Ecto neural progenitor cell (in vitro differentiated cells): ENCODE measurements at regions not wholly inside any gene's neighbourhood (a gene's known extent, or its start where the extent isn't known, plus 50 kb on each side); places are given as distances from the start of the nearest gene placed in this dataset.

ENCODE experiments used
- DNase-seq: peaks from one replicate; pipeline ENCODE4 v3.0.0-alpha.2; 2018; ENCODE audit warnings: low spot score

- no peak for DNase-seq
These were observed 576.3 kb downstream of the RNF144B start for GRCh38 chr6:18963439-18963838.

DNA sequence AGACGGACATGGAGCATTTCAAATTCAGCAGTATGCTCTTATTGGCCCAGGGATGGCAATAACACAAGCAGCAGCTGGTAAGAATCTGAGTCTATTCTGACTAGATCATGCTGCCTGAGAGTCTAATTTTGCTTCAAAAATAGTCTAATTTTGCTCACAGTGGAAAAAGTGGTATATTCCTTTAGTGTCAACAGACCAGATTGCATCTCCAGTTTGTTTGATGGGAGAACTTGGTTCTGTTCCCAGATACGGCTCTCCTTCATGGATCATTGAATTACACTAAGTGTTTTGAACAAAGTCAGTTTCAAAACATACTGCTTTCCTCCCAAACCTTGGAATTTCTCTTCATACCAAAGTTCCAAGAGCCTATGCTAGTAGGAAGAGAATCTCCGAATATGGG lies 586.1 kb downstream of the RNF144B start:
- no peak for DNase-seq

- no peak for DNase-seq
These were observed 588.9 kb downstream of the RNF144B start for GRCh38 chr6:18976091-18976490.

- no peak for DNase-seq
These were observed 589.8 kb downstream of the RNF144B start for GRCh38 chr6:18976966-18977365.

- DNase-seq = no peak
These were observed 591.4 kb downstream of the RNF144B start for GRCh38 chr6:18978337-18979128.

GRCh38 chr6:18985061-18985460 lies 597.9 kb downstream of the RNF144B start:
- no peak for DNase-seq

- DNase-seq = no peak
These were observed 598.8 kb downstream of the RNF144B start for GRCh38 chr6:18985996-18986395.

DNA sequence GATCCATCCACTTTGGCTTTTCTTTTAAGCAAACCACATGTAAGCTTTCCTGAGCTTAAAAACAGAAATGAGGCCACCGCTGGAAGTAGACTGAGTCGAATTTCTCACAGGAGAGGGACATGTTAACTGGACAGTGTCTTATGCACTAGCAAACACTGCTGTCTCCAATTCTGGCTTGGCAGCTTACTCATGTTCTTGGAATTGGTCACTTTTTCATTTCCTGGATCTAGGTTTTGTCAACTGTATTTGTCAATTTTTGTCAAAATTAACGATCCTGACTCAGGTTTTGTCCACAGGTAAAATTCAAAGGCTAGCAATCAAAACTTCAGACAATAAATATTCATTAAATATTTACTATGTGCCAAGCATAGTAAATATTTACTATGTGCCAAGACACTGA lies 601.5 kb downstream of the RNF144B start:
- DNase-seq = no peak

GRCh38 chr6:18990059-18990978 lies 603.2 kb downstream of the RNF144B start:
- DNase-seq = peak; percentile 90

GRCh38 chr6:18997375-18997826 lies 610.3 kb downstream of the RNF144B start:
- peak; percentile 51 for DNase-seq

GRCh38 chr6:19002976-19003560 lies 615.9 kb downstream of the RNF144B start:
- DNase-seq = no peak

DNA sequence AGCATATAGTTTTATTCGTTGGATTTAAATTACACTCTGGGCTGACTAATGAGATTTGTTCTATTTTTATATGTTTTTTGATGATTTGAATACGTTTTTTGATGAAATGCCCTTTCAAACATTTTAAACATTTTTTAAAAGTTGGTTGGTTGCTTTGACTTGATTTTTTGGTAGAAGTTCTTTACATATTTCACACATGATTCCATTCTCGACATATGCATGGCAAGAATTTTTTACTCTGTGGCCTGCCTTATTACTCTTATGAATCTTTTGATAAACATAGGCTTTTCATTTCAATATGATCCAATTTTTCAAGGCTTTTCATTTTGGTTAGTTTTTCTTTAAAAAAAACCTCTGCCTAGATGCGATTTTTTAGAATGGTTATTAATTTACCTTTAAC lies 617.0 kb downstream of the RNF144B start:
- DNase-seq = no peak

GRCh38 chr6:19009769-19010168 lies 622.6 kb downstream of the RNF144B start:
- DNase-seq = no peak

GRCh38 chr6:19013026-19013705 lies 626.0 kb downstream of the RNF144B start:
- DNase-seq = no peak

- no peak for DNase-seq
These were observed 637.6 kb downstream of the RNF144B start for GRCh38 chr6:19024737-19025136.

DNA sequence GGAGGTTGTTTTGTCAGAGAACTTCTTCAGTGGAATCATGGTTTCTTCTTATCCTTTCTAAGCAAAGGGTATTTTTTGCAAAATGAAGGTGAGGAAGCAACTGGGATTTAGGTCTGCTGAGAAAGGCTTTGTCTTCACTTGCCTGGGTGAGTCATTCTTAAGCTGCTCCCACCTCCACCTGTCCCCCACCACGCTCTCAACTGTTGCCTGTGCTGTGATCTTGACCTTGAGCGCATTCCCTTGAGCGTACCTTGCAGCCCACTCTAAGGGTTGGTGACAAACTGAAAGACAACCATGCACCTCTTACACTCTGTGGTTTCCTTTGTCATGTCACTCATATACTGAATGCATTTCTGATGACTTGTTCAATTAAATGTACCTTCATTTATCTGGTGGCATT lies 641.1 kb downstream of the RNF144B start:
- no peak for DNase-seq

GRCh38 chr6:19032591-19033295 lies 645.6 kb downstream of the RNF144B start:
- DNase-seq = no peak

- no peak for DNase-seq
These were observed 646.5 kb downstream of the RNF144B start for GRCh38 chr6:19033683-19034082.

GRCh38 chr6:19034986-19035385 lies 647.8 kb downstream of the RNF144B start:
- DNase-seq = no peak

GRCh38 chr6:19035461-19036195 lies 648.5 kb downstream of the RNF144B start:
- no peak for DNase-seq

- no peak for DNase-seq
These were observed 649.0 kb downstream of the RNF144B start for GRCh38 chr6:19036196-19036555.
